CD4-positive, alpha-beta T cell treated with Interleukin-1 beta for 1 hour (primary cell): ENCODE measurements at regions not wholly inside any gene's neighbourhood (a gene's known extent, or its start where the extent isn't known, plus 50 kb on each side); places are given as distances from the start of the nearest gene placed in this dataset.

Experiments
- DNase-seq, 2 donors: peaks; one replicate each; pipeline ENCODE4 v3.0.0-alpha.2; 2020 to 2022

DNA sequence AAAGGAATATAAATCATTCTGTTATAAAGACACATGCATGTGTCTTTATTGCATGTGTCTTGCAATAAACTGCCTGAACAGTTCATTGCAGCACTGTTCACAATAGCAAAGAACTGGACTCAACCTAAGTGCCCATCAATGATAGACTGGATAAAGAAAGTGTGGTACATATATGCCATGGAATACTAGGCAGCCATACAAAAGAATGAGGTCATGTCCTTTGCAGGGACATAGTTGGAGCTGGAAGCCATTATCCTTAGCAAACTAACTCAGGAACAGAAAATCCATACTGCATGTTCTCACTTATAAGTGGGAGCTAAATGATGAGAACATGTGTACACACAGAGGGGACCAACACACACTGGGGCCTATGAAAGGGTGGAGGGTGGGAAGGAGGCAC is 63.7 kb upstream of the CHD1 start:
- DNase-seq = no peak

DNA sequence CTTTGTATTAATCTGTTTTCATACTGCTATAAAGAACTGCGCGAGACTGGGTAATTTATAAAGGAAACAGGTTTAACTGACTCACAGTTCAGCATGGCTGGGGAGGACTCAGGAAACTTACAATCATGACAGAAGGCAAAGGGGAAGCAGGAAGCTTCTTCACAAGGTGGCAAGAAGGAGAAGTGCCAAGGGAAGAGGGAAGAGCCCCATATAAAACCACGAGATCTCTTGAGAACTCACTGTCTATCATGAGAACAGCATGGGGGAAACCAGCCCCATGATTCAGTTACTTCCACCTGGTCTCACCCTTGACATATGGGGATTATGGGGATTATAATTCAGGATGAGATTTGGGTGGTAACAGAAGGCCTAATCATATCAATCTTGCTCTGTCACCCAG is 60.9 kb upstream of the CHD1 start:
- DNase-seq = peak in 1 of 2 donors; percentile 13

GRCh38 chr5:98986587-98986986 is 57.8 kb upstream of the CHD1 start:
- DNase-seq = no peak

DNA sequence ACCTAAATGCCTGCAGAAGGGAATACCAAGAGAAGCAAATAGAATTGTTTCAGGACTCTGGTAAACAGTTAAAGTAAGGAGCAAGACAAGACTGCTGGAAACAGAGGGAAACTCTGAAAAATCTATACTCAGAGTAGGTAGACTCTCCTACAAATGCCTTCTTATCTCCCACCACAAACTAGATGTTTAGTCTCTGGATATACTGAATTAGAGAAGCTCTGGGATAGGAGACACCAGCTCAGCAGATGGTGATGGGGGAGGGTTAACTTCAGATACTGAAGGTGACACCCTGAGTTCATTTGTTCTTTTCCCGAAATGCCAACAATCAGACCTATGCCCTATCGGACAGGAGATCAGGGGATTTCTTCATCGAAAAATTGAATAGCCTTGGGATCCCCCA is 54.1 kb upstream of the CHD1 start:
- no peak for DNase-seq
